ENCODE measurements at regions not wholly inside any gene's neighbourhood (a gene's known extent, or its start where the extent isn't known, plus 50 kb on each side); places are given as distances from the start of the nearest gene placed in this dataset.

- H3K4me3 ChIP-seq = no peak overlapping the region
- no peaks in the 10 kb centered on the region for H3K27me3 ChIP-seq
- DNase-seq = no peak
- WGBS, 2 donors = 77 to 82% methylated on average over 8 of the region's 8 CpGs
- intact Hi-C loops (cut with DNase I) = no loop called here
- H3K9me3 ChIP-seq = no peaks in the 10 kb centered on the region
- no peak overlapping the region for H3K27ac ChIP-seq
- ATAC-seq = no peak
- H3K4me1 ChIP-seq = no peaks in the 10 kb centered on the region
- H3K36me3 ChIP-seq = no peaks in the 10 kb centered on the region
- FAIRE-seq = no peak
- TF ChIP-seq CTCF (IDR thresholded peaks at IDR 0.05) = no peak
Observed at GRCh38 chr6:168182366-168182765, 103.4 kb upstream of the FRMD1 start.

- WGBS, 2 donors = 79 to 82% methylated on average over 11 of the region's 11 CpGs
- Histone ChIP-seq H3K9me3 (no peaks in the 10 kb centered on the region), H3K27ac (no peak overlapping the region), H3K4me1 (no peaks in the 10 kb centered on the region), H3K4me3 (no peak overlapping the region), H3K27me3 (no peaks in the 10 kb centered on the region), H3K36me3 (no peaks in the 10 kb centered on the region)
- no peak for TF ChIP-seq CTCF (IDR thresholded peaks at IDR 0.05)
- no peak for ATAC-seq
- intact Hi-C loops (cut with DNase I) = no loop called here
- no peak for DNase-seq
- no peak for FAIRE-seq
Observed at GRCh38 chr6:168181876-168182275, 102.9 kb upstream of the FRMD1 start.

GRCh38 chr6:168181316-168181715, 102.3 kb upstream of the FRMD1 start:
- intact Hi-C loops (cut with DNase I) = no loop called here
- 65 to 77% methylated on average over 6 of the region's 6 CpGs for WGBS, 2 donors
- no peak for TF ChIP-seq CTCF (IDR thresholded peaks at IDR 0.05)
- no peak for FAIRE-seq
- no peak for DNase-seq
- H3K4me1 ChIP-seq = no peaks in the 10 kb centered on the region
- no peak for ATAC-seq
- H3K36me3 ChIP-seq = no peaks in the 10 kb centered on the region
- H3K27ac ChIP-seq = no peak overlapping the region
- no peaks in the 10 kb centered on the region for H3K27me3 ChIP-seq
- H3K9me3 ChIP-seq = no peaks in the 10 kb centered on the region
- no peak overlapping the region for H3K4me3 ChIP-seq

DNA sequence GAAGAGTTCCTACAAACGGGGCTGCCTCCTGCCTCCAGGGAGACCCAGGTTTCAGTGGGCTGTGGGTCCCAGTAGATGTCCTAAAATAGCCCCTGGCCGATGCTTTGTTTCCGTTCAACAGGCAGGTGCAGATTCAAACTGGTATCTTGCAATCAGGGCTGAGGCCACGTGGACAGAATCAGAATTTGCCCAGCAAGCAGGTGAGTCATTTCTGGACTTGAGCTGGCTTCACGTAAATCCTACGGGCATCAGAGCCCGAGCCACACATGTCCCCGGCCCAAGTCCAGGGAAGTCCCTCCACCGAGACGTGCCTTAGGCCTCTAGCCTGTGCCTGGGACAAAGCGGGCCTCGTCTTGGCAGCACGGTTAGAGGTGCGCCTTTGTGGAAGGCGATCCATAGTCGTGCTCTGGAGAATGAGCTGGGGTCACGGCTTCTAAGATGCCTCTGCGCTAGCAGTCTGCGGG, 101.6 kb upstream of the FRMD1 start:
- Histone ChIP-seq H3K27ac (no peak overlapping the region), H3K27me3 (no peaks in the 10 kb centered on the region), H3K9me3 (no peaks in the 10 kb centered on the region), H3K4me1 (no peaks in the 10 kb centered on the region), H3K36me3 (no peaks in the 10 kb centered on the region), H3K4me3 (no peak overlapping the region)
- ATAC-seq (no peak), DNase-seq (no peak), FAIRE-seq (no peak)
- WGBS, 2 donors = 83 to 89% methylated on average over 19 of the region's 19 CpGs
- intact Hi-C loops (cut with DNase I) = no loop called here
- no peak for TF ChIP-seq CTCF (IDR thresholded peaks at IDR 0.05)

GRCh38 chr6:168179702-168180382, 100.8 kb upstream of the FRMD1 start:
- no peak for ATAC-seq
- H3K4me1 ChIP-seq = no peaks in the 10 kb centered on the region
- intact Hi-C loops (cut with DNase I) = no loop called here

More at GRCh38 chr6:168179702-168180382, 100.8 kb upstream of the FRMD1 start:
- H3K9me3 ChIP-seq = no peaks in the 10 kb centered on the region
- FAIRE-seq = no peak
- TF ChIP-seq CTCF (IDR thresholded peaks at IDR 0.05) = no peak
- no peak overlapping the region for H3K27ac ChIP-seq
- H3K4me3 ChIP-seq = no peak overlapping the region
- no peaks in the 10 kb centered on the region for H3K36me3 ChIP-seq
- no peaks in the 10 kb centered on the region for H3K27me3 ChIP-seq
- no peak for DNase-seq
- whole genome bisulfite sequencing, 2 donors = 92 to 93% methylated on average over 25 of the region's 25 CpGs
